ENCODE measurements at regions not wholly inside any gene's neighbourhood (a gene's known extent, or its start where the extent isn't known, plus 50 kb on each side); places are given as distances from the start of the nearest gene placed in this dataset.
A peak's percentile ranks its signal among the peaks of the same experiment; 100 is the strongest.

- no peak for ATAC-seq
- intact Hi-C loops (cut with micrococcal nuclease) = no loop called here
Observed at GRCh38 chr6:14350210-14350609, 232.6 kb downstream of the CD83 start.

DNA sequence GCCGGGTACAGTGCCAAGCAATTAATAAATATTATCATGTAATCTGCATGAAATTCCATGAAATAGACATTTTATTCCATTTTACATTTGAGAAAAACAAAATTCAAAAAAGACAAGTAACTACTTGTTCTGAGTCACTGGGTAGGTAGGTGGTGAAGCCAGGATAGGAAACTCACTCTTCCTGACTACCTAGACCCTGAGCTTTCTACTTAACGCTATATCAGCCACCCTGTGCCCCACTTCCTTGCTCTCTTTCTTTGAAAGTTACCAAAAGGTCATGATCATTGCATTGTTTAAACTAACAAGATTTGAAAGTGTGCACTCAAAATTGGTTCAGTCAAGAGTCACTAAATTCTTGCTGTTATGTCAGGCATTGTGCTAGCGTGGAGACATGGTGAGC, 235.7 kb downstream of the CD83 start:
- intact Hi-C loops (cut with micrococcal nuclease) = no loop called here
- ATAC-seq = no peak
- no peak for DNase-seq

More at GRCh38 chr6:14350210-14350609, 232.6 kb downstream of the CD83 start:
- no peak for DNase-seq

DNA sequence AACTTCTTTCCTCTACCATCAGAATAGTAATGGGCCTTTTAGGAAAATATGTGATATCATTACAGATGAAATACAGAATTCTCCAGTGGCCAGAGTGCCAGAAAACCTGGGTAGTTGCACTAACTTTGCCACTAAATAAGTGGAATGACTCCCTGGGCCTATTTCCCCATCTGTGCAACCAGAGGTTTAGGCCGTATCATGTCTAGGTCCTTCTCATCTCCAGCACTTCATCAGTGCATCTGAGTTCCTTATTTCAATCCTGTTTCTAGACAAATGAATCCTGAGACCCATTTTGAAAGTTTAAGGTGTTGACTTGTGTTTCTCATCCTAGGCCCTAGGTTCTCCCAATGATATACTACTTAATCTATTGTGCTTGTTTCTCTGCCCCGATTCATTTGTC, 236.2 kb downstream of the CD83 start:
- intact Hi-C loops (cut with micrococcal nuclease) = no loop called here
- DNase-seq (no peak), ATAC-seq (no peak)

DNA sequence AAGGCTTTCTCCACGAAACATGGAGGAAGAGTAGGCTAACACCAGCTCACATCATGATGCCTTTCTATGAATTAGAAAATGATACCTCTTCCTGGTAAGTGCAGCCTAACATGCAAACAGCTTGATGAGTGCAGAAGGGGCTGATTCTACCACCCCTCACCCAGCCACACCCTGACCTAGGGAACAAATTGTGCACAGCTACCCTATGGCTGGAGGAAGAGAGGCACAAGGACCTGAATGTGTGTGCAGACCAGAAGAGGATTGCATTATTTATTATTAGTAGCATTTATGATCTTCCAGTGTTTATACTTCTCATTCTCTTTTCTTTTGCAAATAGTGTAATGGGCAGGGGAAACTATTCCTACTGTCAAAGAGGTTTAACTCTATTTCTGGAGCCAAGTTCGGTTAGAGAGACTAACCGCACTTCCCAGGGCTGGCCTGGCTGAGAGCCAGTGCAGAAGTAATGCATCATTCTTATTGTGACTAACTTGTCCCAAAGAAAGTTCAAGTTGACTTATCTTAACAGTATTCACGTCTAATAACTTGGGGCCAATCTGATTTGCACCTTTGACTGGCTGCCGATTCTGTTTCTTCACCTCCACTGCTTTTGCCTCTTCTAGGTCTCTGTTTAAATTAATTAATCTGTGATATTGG, 237.5 kb downstream of the CD83 start:
- DNase-seq = peak; percentile 77
- intact Hi-C loops (cut with micrococcal nuclease) = no loop called here

GRCh38 chr6:14359438-14359837, 241.9 kb downstream of the CD83 start:
- DNase-seq = no peak
- ATAC-seq = no peak
- intact Hi-C loops (cut with micrococcal nuclease) = no loop called here

More for the DNA sequence above, 237.5 kb downstream of the CD83 start:
- ATAC-seq = peak; percentile 66

DNA sequence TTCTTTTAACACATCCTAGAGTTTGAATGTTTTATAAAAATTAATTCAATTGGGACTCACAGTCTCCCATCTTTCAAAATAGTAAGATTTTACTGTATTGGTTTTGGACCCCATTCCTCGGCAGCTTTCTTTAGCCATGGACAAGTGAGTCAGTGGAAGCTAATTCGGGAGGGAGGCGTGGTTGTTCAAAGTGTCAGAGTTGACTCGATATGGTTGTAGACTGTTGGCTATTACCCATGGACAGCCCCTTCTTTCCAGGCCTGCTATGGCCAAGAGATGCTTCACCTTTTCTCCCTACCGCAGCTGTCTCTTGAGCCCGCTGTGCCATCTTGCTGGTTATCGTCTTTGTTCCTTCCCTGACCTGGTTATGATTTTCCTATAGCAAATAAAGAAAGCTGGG, 243.0 kb downstream of the CD83 start:
- peak; percentile 82 for ATAC-seq

GRCh38 chr6:14361297-14361696, 243.7 kb downstream of the CD83 start:
- ATAC-seq (peak; percentile 91), DNase-seq (no peak)
- intact Hi-C loops (cut with micrococcal nuclease) = no loop called here

More for the DNA sequence above, 243.0 kb downstream of the CD83 start:
- DNase-seq = no peak
- intact Hi-C loops (cut with micrococcal nuclease) = no loop called here

GRCh38 chr6:14361956-14362587, 244.5 kb downstream of the CD83 start:
- intact Hi-C loops (cut with micrococcal nuclease) = no loop called here
- DNase-seq = no peak
- peak; percentile 67 for ATAC-seq

- DNase-seq (no peak), ATAC-seq (no peak)
- intact Hi-C loops (cut with micrococcal nuclease) = no loop called here
Observed at GRCh38 chr6:14364370-14364769, 246.8 kb downstream of the CD83 start.

GRCh38 chr6:14365393-14365792, 247.8 kb downstream of the CD83 start:
- ATAC-seq = no peak
- DNase-seq = no peak
- intact Hi-C loops (cut with micrococcal nuclease) = no loop called here

DNA sequence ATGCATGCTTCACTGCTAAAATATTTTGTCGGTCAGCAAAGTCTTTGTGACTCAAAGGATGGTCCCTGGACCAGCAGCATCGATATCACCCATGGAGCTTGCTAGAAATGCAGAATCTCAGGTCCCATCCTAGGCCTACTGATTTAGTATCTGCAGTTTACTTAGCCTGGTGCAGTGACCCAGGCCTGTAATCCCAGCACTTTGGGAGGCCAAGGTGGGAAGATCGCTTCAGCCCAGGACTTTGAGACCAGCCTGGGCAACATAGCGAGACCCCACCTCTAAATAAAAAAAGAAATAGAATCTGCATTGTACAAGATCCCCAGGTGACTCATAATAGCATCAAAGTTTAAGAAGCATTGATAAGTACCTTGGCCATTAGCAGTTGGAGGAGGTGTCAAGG, 248.7 kb downstream of the CD83 start:
- DNase-seq (no peak), ATAC-seq (no peak)
- intact Hi-C loops (cut with micrococcal nuclease) = no loop called here

GRCh38 chr6:14366872-14367271, 249.3 kb downstream of the CD83 start:
- intact Hi-C loops (cut with micrococcal nuclease) = no loop called here
- DNase-seq (no peak), ATAC-seq (peak; percentile 59)

GRCh38 chr6:14367296-14367695, 249.7 kb downstream of the CD83 start:
- DNase-seq (no peak), ATAC-seq (no peak)
- intact Hi-C loops (cut with micrococcal nuclease) = no loop called here

- intact Hi-C loops (cut with micrococcal nuclease) = no loop called here
- ATAC-seq = no peak
- no peak for DNase-seq
Observed at GRCh38 chr6:14369717-14370116, 252.1 kb downstream of the CD83 start.

GRCh38 chr6:14371530-14371929, 254.0 kb downstream of the CD83 start:
- ATAC-seq (no peak), DNase-seq (no peak)
- intact Hi-C loops (cut with micrococcal nuclease) = no loop called here

DNA sequence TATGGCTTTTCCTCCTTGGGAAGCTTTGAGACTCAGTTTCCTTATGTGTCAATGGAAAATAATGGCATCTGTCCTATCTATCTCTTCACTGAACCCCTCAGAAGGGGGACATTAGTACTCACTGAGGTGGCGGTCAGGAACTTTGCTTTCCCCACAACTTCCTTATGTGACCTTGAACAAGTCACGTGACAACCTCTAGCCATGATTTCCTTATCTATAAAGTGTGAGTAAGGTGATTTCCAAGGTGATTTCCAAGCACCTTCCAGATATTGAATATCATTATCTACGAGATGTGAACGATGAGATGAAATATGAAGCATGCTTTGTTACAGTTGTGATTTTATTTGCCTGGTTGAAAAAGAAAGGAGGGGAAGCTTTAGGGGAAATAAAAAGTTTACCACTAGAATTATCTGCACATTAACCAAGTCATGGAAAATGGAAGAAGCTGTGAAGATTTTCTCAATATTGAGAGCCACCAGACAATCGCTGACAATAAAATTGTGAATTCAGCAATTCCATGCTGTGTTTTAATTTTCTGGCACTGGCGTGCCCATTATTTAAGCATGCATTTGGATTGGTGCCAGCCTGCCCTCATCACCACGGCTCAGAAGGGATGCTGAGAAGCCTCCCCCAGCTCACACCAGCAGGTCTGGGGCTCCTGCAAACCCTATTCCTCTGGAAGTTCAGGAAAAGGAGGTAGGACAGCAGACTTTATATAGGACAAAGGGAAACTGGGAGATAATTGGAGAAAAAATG, 255.3 kb downstream of the CD83 start:
- DNase-seq = no peak
- ATAC-seq = no peak
- intact Hi-C loops (cut with micrococcal nuclease) = no loop called here

- ATAC-seq = no peak
- intact Hi-C loops (cut with micrococcal nuclease) = no loop called here
- no peak for DNase-seq
Observed at GRCh38 chr6:14373648-14374437, 256.3 kb downstream of the CD83 start.

DNA sequence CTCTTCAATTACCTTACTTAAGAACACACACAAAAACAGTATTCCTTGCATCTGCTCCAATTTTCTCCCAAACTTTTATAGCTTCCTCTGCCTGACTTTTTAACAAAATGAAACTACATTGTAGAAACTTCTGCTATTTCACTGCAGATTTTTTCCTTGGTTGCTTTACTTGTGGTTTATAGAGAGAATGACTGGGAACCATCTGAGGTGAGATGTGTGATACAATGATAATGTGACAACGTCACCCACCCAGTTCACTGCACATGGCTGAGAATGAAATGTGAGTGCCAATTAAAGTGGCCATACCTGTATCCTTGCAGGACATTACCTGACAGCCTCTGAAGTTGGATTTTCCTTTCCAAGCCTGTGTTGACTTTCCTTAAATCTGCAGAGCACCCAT, 258.4 kb downstream of the CD83 start:
- intact Hi-C loops (cut with micrococcal nuclease) = no loop called here

GRCh38 chr6:14379568-14379967, 262.0 kb downstream of the CD83 start:
- DNase-seq (no peak), ATAC-seq (no peak)
- intact Hi-C loops (cut with micrococcal nuclease) = no loop called here

More for the DNA sequence above, 258.4 kb downstream of the CD83 start:
- DNase-seq = no peak
- ATAC-seq = no peak
